Endothelial cell of umbilical vein (primary cell): ENCODE measurements at regions not wholly inside any gene's neighbourhood (a gene's known extent, or its start where the extent isn't known, plus 50 kb on each side); places are given as distances from the start of the nearest gene placed in this dataset.

Source experiments
- BruUV-seq: library from RNA; stranded (reverse); fragments of 400-500 nt; replicated peaks from 2 replicates; lab custom pipeline; 2021; lab: Mats Ljungman, UMichigan
- CTCF ChIA-PET: fragments of 300-600, 350-600 bp; sonication (Branson Sonifier 250); formaldehyde crosslinking; loops from one replicate; lab custom pipeline; 2021; ENCODE audit warnings: antibody characterized with exemption, inconsistent platforms; lab: Charles Lee
- POLR2A ChIA-PET: fragments of 300-600, 350-600 bp; sonication (Branson Sonifier 250); formaldehyde crosslinking; loops from one replicate; lab custom pipeline; 2021; ENCODE audit warnings: antibody characterized with exemption, inconsistent platforms; lab: Charles Lee
- DNase-seq: peaks from one replicate; pipeline ENCODE4 v3.0.0-alpha.2; 2011; ENCODE audit warnings: low read depth, low spot score
- FAIRE-seq: peaks from 2 replicates; lab custom pipeline; 2011; peaks lifted over from hg19 to GRCh38; lab: Jason Lieb, UNC
- H2AFZ ChIP-seq: 2 replicates; pipeline ENCODE4 v1.6.0; 2012; ENCODE audit warnings: low read depth, low read length, control low read depth, inconsistent platforms
- H3K27ac ChIP-seq: 2 replicates; pipeline ENCODE4 v1.5.1; 2011; ENCODE audit warnings: low read depth, mild to moderate bottlenecking, control low read depth, low read length, moderate library complexity; ENCODE audit not compliant: insufficient read depth
- H3K27me3 ChIP-seq, 2 experiments: 2 replicates each; pipeline versions ENCODE4 v1.6.0 to v1.6.1; 2011; ENCODE audit warnings: low read length in 2 of 2, mixed read lengths in 1 of 2; ENCODE audit not compliant: control insufficient read depth in 2 of 2, insufficient read depth in 2 of 2
- H3K36me3 ChIP-seq, 2 experiments: 2 replicates in 1 of 2; 3 replicates in 1 of 2; pipeline ENCODE4 v1.5.1; 2011; ENCODE audit warnings: low read length in 2 of 2, mild to moderate bottlenecking in 1 of 2, moderate library complexity in 1 of 2; ENCODE audit not compliant: control insufficient read depth in 2 of 2, insufficient read depth in 2 of 2; ENCODE audit errors: extremely low read depth in 1 of 2
- H3K4me1 ChIP-seq: 3 replicates; pipeline ENCODE4 v1.5.1; 2011; ENCODE audit warnings: mild to moderate bottlenecking, low read length; ENCODE audit not compliant: control insufficient read depth, insufficient read depth; ENCODE audit errors: extremely low read depth
- H3K4me2 ChIP-seq: 2 replicates; pipeline ENCODE4 v1.6.1; 2011; ENCODE audit warnings: low read length, control low read depth, mixed read lengths; ENCODE audit not compliant: insufficient read depth
- H3K4me3 ChIP-seq, 3 experiments: fragments of 200-600 bp in 1 of 3; sonication (generic), shearing (Covaris generic) in 1 of 3; replicated peaks in 1 of 3; 2 replicates each; pipeline ENCODE4 v1.5.1; 2011 to 2016; ENCODE audit warnings: control low read depth in 3 of 3, low read length in 3 of 3, mild to moderate bottlenecking in 2 of 3, inconsistent platforms in 1 of 3, low read depth in 1 of 3, moderate library complexity in 1 of 3; ENCODE audit not compliant: insufficient read depth in 1 of 3
- H3K79me2 ChIP-seq: 2 replicates; pipeline ENCODE4 v1.6.0; 2012; ENCODE audit warnings: low read length, inconsistent platforms; ENCODE audit not compliant: control insufficient read depth, insufficient read depth
- H3K9ac ChIP-seq: replicated peaks from 2 replicates; pipeline ENCODE3; 2011; ENCODE audit warnings: low read length, control low read depth; ENCODE audit not compliant: insufficient read depth; ENCODE audit errors: extremely low read depth
- H3K9me1 ChIP-seq: replicated peaks from 3 replicates; pipeline ENCODE4 v1.6.0; 2011; ENCODE audit warnings: mild to moderate bottlenecking, low read length; ENCODE audit not compliant: control insufficient read depth, insufficient read depth; ENCODE audit errors: extremely low read depth
- H3K9me3 ChIP-seq: replicated peaks from 2 replicates; pipeline ENCODE4 v1.5.1; 2012; ENCODE audit warnings: low read length, inconsistent platforms; ENCODE audit not compliant: control insufficient read depth, insufficient read depth
- H4K20me1 ChIP-seq: replicated peaks from 2 replicates; pipeline ENCODE3; 2011; ENCODE audit warnings: mild to moderate bottlenecking, low read length; ENCODE audit not compliant: control insufficient read depth, insufficient read depth; ENCODE audit errors: extremely low read depth
- EZH2 ChIP-seq: IDR thresholded peaks from 2 replicates; pipeline ENCODE4 v1.6.1; 2012; ENCODE audit warnings: borderline replicate concordance, low read depth, mild to moderate bottlenecking, moderate library complexity, low read length, inconsistent platforms; ENCODE audit not compliant: severe bottlenecking
- FOS ChIP-seq: IDR thresholded peaks from 2 replicates; pipeline ENCODE4 v1.6.1; 2011; ENCODE audit warnings: mild to moderate bottlenecking, low read length, moderate library complexity, borderline replicate concordance; ENCODE audit not compliant: insufficient read depth
- GATA2 ChIP-seq: IDR thresholded peaks from 2 replicates; pipeline ENCODE4 v1.7.0; 2011; ENCODE audit warnings: low read depth, mild to moderate bottlenecking, moderate library complexity, mixed read lengths, low read length; ENCODE audit not compliant: insufficient read length, insufficient read depth
- JUN ChIP-seq: IDR thresholded peaks from 2 replicates; pipeline ENCODE4 v1.6.1; 2011; ENCODE audit warnings: borderline replicate concordance, low read depth; ENCODE audit not compliant: insufficient read length, insufficient read depth
- MYC ChIP-seq: IDR thresholded peaks from one replicate; pipeline ENCODE4 v1.6.1; 2011; ENCODE audit warnings: mild to moderate bottlenecking, low read depth, low read length
- POLR2A ChIP-seq: IDR thresholded peaks from 2 replicates; pipeline ENCODE4 v1.6.1; 2012; ENCODE audit warnings: low read depth, mild to moderate bottlenecking, control low read depth, low read length
- POLR2AphosphoS5 ChIP-seq: IDR thresholded peaks from 2 replicates; pipeline ENCODE4 v1.6.1; 2012; ENCODE audit warnings: low read depth, mild to moderate bottlenecking, control low read depth, low read length, moderate library complexity; ENCODE audit not compliant: insufficient read depth
- dilution Hi-C: fragments of 300-500 bp; cut with MboI; formaldehyde crosslinking; loops from one replicate; pipeline ENCODE4 v1.15.0; 2019; ENCODE audit warnings: low sequenced_read_pairs; ENCODE audit not compliant: extremely low pct_ligation_motif_present
- intact Hi-C: fragments of 100-400 bp; cut with micrococcal nuclease; formaldehyde crosslinking; loops from one replicate; pipeline ENCODE4 v1.10.0; 2022
- TF ChIP-seq, protein P1 (sequence below), 2 donors: IDR thresholded peaks; 1 replicate in 1 of 2; 2 replicates in 1 of 2; pipeline ENCODE4 v1.5.1; 2011; ENCODE audit warnings: low read length in 2 of 2, mild to moderate bottlenecking in 2 of 2, moderate library complexity in 2 of 2, control low read depth in 1 of 2, inconsistent platforms in 1 of 2, low read depth in 1 of 2; ENCODE audit not compliant: insufficient read depth in 1 of 2; ENCODE audit errors: extremely low read depth in 1 of 2
- TF ChIP-seq, protein P2 (sequence below): IDR thresholded peaks from 2 replicates; pipeline ENCODE4 v1.6.1; 2011; ENCODE audit not compliant: insufficient read depth, insufficient read length

DNA sequence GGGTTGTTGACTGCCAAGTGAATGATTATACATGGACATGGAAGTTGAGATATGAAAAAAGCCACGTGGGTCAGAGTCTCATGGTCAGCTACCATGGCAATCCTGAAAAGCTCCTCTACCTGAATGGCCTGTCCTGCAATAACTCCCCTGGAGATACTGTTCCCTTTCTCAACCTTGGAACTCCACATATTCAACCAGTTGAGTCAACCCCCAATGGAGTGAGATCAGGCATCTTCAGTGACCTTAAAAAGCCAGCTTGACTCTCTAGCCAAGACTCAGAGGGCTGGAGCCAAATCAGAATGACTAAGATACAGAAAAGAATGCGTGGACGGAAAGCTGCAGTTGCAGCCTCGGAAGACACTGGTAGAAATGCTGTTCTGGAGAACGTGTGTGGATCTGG, 341.3 kb downstream of the FOXA2 start:
- Histone ChIP-seq H3K4me3 (no peak overlapping the region), H3K9me1 (no peaks in the 10 kb centered on the region), H3K4me2 (no peak overlapping the region), H3K27me3 (no peaks in the 10 kb centered on the region), H3K36me3 (no peaks in the 10 kb centered on the region), H2AFZ (no peak overlapping the region), H4K20me1 (no peaks in the 10 kb centered on the region), H3K4me1 (no peaks in the 10 kb centered on the region), H3K79me2 (no peaks in the 10 kb centered on the region), H3K9me3 (peaks cover 3% of the 10 kb centered on the region), H3K27ac (no peak overlapping the region), H3K9ac (no peak overlapping the region)
- TF ChIP-seq MYC (no peak), GATA2 (no peak), POLR2A (no peak), POLR2AphosphoS5 (no peak), FOS (no peak), EZH2 (no peak), JUN (no peak)
- TF ChIP-seq, protein P1, sequence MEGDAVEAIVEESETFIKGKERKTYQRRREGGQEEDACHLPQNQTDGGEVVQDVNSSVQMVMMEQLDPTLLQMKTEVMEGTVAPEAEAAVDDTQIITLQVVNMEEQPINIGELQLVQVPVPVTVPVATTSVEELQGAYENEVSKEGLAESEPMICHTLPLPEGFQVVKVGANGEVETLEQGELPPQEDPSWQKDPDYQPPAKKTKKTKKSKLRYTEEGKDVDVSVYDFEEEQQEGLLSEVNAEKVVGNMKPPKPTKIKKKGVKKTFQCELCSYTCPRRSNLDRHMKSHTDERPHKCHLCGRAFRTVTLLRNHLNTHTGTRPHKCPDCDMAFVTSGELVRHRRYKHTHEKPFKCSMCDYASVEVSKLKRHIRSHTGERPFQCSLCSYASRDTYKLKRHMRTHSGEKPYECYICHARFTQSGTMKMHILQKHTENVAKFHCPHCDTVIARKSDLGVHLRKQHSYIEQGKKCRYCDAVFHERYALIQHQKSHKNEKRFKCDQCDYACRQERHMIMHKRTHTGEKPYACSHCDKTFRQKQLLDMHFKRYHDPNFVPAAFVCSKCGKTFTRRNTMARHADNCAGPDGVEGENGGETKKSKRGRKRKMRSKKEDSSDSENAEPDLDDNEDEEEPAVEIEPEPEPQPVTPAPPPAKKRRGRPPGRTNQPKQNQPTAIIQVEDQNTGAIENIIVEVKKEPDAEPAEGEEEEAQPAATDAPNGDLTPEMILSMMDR (IDR thresholded peaks at IDR 0.05; ENCODE audit: extremely low read depth in 1 of 2, insufficient read depth in 1 of 2, low read depth in 1 of 2, low read length in 2 of 2), result no peak
- TF ChIP-seq, protein P2, sequence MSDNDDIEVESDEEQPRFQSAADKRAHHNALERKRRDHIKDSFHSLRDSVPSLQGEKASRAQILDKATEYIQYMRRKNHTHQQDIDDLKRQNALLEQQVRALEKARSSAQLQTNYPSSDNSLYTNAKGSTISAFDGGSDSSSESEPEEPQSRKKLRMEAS, result no peak
- DNase-seq, result no peak
- intact Hi-C loops, result no loop called here
- BruUV-seq, result no TSS peak
- ChIA-PET CTCF (no interaction called here), POLR2A (no interaction called here)
- dilution Hi-C loops, result no loop called here
- no peak for FAIRE-seq
